Iris pigment epithelial cell (primary cell): ENCODE measurements at regions not wholly inside any gene's neighbourhood (a gene's known extent, or its start where the extent isn't known, plus 50 kb on each side); places are given as distances from the start of the nearest gene placed in this dataset.

Experiments used
- DNase-seq: peaks from one replicate; pipeline ENCODE4 v3.0.0-alpha.2; 2011; ENCODE audit warnings: low read depth

DNA sequence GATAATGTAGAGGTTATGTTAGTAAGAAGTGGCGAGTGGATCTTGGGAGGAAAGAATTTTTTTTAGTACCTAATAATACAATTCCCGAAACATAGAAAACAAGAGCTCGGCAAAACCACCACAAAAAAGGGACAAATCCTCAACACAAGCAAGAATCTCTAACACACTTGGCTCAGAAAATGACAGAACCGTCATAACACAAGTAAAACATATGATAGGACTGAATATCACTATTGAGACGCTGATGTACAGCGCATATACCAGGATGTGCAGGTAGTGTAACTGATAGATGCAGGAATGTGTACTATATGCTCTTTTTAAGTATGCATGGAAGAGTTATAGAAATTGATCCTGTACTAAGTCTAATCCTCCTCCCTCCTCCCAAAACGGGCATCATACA is 564.5 kb downstream of the BCL11B start:
- DNase-seq, result no peak

DNA sequence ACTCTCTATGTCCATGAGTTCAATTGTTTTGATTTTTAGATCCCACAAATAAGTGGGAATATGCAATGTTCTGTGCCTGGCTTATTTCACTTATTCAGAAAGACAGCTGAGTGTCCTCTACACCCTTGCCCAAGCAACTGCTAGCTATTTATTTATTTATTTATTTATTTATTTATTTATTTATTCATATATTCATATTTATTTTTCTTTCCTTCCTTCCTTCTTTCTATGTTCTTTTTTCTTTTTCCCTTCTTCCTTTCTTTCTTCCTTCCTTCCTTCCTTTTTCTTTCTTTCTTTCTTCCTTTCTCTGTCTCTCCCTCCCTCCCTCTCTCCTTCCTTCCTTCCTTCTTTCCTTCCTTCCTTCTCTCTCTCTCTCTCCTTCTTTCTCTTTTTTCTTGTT is 563.4 kb downstream of the BCL11B start:
- DNase-seq, result no peak

DNA sequence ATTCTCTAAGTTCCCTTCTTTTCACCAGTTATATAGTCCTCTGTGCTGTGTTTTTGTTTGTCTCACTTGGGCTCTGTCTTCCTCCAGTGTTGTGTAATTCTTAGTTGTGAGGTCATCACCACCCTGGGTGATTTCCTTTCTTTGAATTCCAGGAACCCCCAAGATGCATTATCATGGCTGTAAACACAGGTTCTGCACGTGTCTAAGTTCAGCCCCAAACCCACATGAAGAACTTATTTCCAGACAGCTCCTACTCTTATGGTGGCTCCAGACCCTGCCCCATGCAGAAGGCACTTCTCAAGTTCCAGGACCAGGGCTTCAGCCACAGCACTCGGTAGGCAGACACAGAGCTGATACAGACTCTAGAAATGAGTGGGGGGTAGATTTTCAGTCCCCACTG is 560.5 kb downstream of the BCL11B start:
- no peak for DNase-seq

DNA sequence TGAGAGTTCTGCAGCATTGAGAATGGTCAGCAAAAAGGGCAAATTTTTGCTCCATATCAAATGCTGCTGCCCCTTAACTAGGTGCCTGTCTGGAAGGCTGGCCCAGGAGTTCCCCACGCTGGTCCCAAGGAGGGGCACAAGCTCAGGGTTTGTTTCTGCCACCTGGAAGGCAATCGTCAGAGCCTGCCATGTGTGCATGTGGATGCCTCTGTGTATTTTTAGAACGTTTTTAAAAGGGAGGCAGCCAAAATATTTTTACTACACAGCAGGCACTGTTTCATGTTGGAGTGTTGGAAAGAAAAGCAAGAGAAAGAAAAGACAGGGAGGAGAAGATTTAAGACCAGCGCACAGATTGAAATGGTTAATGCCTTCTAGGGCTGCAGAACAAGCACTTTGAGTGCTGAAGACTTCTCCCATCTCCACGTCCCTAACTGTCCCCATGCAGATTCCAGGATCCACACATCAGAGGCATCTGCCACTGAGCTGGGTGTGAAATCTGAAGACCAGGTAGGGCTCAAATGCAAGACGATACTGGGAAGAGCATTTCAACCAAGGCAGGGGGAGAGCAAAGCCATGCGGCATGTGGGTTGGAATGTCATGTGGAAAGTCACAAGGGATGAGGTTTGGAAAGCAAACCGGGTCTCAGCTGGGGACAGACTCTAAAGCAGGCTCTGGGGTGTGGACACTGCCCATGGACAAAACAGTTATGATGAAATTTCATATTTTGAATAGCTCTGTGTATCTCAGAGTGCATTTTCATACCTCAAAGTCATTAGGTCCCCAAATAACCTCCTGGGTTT is 557.2 kb downstream of the BCL11B start:
- no peak for DNase-seq

DNA sequence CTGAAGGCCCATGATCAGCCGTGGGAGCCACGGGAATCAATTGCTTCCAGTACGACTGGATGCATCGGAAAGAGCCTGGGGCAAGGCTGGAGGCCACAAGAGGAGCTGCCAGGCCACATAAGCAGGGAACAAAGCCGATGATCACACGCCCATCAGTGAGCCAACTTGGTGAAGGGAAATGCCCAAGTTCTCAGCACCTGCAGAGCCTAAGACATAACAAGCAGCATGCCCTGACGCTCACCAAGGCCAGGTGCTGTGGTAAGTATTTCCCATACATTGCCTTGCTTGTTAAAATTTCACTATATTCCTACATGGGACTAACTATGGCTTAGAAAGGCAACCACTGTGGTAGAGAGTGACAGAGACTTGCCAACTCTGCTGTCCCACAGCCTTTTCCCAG is 555.9 kb downstream of the BCL11B start:
- no peak for DNase-seq

DNA sequence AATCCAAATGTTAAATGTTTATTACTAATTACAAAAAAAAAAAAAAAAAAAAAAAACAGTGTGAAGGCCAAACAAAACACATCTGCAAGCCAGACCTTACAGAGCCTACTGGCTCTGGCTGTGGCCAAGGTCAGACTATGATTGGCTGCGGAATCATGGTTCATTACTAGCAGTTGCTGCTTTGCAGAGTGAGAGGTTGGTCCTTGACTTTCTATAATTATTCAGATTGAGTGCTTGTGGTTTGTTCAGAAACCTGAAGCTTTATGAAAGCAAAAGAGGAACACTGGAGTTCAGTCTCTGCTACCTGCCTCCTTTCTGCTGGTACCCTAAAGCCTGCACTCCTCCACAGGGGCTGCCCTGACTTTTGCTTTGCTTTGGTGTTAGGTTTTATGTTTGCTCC is 550.9 kb downstream of the BCL11B start:
- DNase-seq, result no peak

DNA sequence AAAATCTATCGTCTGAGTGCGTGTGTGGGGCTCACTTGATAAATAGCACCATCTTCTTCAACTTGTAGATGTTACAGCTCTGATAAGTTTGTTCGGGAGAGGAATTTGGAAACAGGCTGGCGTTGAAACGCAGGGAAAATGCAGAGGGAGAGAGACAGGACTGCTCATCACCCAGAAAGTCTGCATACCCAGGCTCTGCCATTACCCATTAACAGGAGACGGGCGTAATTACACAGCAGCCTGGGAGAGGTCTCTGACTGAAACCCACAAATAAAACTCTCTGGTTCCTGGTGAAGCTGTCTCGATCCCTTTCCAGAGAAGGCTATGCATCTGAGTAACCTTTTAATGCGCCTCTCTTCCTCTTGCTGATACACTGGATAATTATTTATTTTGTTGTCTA is 547.3 kb downstream of the BCL11B start:
- DNase-seq, result no peak

DNA sequence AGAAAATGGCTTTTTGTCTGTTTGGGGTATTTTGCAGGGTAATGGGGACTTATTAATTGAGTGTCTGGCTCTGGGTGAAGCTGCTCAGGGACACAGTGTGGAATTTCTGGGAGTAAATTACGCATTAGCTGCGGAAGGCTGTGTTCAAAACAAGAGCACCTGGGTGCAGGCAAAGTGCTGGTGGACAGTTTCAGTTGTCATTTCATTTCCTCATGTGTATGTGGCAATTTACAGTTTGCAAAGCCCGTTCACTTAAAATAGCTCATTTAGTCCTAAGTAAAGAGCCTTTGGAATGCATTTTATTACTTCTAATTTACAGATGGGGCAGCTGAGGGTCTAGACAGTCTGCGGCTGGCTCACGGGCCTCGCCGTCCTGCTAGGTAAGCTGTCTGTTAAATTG is 546.8 kb downstream of the BCL11B start:
- no peak for DNase-seq

DNA sequence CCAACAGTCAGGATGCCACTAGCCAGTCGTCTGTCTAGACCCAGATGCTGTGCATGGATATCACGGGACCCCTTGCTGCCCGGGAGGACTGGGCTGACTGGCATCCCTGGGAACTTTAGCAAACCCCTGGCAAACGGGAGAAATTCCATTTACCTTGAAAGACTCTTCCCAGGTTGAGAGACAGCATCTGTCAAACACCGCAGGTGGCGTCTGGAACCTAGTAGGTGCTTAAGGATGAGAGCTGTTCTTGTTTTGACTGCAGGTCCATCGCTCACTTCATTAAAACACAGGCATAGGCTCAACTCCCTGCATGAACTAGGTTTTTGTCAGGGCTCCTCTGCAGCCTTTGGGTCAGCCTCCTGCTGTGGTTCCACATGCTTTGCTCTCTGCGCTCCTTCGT is 546.3 kb downstream of the BCL11B start:
- DNase-seq, result no peak

DNA sequence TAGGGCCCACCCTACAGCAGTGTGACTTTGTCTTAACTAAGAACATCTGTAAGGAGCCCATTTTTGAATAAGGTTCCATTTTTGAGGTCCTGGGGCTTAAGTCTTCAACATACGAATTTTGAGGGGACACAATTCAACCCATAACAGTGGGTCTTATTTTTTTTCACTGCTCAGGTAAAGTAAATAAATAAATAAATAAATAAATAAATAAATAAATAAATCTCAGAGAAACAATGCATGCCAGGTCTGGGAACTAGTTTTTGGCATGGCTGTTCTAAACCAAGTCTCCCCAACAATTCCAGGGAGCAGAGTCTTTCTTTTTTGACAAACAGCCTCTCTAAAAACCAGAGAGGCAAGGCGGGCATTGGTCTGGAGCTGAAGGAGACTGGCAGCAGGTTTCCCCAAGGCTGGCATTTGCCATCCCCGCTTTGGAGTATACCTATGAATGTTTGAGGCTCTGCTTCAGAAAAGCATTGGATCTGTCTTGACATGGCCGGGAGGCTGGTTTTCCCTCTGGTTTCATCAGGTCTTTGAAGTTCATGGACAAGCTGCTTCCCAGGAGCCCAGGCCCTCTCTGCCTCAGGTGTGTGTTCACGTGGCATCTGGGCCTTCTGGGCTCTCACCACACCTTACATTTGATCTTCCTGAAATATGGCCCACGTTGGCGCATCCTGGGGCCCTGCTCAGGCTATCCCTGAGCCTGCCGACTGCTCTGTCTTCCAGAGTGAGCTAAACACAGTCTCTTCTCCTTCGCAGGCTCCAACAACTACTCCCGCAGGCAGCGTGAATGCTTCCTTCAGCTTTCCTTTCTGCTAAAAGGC is 545.2 kb downstream of the BCL11B start:
- no peak for DNase-seq

DNA sequence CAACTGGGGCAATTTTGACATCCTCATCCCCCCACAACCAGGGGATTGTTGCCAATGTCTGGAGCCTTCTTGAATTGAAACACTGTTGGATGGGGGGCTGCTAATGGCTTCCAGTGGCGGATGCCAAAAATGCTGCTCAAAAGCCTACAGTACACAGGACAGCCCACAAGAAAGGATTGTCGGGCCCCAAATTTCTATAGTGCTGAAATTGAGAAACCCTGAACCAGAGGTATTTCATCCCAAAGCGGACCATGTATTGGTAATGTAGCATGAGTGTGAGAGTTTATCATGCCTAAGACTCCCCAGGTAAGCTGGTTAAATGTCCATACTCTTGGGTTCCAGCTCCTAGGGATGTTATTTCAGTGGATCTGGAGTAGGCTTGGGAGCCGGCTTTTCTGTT is 544.0 kb downstream of the BCL11B start:
- no peak for DNase-seq

DNA sequence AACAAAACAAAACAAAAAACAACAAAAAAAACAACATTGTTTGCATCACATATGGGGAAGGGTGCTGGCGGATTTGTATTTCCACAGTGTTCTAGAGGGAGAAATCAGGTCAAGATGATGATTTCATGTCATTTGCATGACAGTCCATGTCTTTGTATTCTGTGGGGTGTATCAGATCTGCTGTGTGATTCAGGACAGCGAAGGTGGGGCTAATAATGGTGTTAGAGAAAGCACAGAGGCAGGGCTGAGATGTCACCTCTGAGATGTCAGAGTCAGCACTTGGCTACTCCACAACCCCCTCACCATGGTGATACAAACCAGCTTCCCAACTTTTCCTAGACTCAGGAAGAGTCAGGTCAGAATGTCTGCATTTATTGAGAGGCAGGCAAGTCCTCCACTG is 543.2 kb downstream of the BCL11B start:
- no peak for DNase-seq

DNA sequence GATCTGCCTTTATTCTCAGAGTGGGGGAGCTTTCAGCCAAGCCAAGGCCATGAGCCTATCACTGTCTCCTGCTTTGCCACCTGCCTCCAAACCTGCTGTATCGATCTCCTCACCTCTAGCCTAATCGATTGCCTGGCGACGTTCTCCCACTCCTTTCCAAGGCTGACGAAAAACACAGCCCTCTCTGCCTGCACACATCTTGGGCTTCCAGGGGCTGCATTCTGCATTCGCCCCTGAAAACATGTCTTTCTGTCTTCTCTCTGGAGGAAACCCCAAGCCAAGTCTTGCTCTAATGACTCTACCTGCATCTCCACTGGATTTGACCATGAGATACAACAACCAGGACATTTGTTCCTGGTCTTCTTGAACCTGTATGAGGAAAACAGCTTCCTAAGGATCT is 540.7 kb downstream of the BCL11B start:
- no peak for DNase-seq

DNA sequence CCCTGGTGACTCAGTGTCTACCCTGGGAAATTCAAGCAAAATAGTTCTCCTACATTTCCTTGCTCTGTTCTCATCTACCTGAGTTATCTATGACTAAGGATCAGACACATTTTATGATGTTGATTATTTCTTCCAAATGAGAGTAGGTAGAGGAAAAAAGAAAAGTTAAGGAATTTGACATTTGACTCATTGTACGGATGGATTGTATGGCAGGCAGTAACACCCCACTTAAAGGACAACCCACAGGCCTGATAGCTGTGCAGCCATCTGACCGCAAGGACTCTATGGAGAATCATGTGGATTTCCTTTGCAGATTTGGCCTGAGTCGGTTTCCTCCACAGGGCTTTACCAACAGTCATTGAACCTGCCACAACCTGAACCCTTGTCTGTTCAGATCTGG is 540.3 kb downstream of the BCL11B start:
- DNase-seq, result no peak

DNA sequence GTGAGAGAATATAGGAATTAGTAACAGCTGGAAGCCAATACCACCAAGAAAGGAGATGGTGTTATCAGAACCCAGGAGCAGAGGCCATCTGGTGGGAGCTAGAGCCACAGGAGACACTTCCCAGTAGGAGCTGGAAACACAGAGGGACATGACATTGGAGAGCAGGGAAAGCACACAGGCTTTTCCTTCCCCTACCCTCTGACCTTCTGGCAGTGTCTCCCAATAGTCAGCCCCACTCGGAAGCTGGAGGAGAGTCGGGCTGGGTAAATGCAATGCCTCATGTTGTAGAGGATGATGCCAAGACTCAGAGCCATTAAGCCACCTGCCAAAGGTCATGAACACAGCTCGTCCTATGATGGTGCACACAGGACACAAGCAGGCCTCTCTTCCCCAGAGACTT is 538.5 kb downstream of the BCL11B start:
- DNase-seq, result no peak

DNA sequence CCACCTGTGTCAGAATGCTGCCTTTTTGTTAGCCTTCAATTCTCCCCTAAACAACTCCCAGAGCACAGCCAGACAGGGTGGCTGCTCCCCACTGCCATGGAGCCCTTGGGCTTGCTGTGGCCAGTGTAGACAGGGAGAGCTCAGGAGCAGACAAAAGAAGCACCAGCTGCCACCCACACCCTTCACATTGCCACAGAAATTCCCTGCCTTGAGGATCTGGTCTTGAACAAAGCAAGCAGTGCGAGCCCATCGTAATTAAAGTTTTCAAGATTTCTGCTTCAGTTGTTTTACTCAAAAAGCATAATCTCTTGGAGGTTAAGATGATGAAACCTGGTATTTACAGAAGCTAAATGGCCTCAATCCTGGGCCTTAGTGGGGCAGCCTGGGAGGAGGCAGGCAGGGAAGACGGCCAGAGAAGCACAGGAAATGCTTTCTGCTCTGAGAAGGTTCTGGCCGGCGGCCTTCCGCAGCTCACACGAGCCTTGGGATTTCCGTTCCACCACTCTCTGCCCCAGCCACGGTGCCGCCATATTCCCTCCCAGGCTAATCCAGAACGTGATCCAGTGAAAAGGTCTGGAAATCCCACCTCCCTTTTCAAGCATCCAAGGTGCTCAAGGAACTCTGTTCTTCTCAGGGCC is 535.2 kb downstream of the BCL11B start:
- DNase-seq, result no peak

DNA sequence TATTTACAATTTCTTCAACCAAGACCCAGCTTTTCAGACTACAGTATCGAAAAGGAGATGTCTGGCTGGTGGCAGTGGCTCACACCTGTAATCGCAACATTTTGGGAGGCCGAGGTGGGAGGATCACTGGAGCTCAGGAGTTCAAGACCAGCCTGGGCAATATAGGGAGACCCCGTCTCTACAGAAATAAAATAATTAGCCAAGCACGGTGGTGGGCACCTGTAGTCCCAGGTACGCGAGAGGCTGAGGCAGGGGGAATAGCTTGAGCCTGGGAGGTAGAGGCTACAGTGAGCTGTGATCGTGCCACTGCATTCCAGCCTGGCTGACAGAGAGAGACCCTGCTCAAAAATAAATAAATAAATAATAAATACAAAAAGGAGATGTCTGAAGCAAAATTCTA is 530.5 kb downstream of the BCL11B start:
- DNase-seq, result no peak

DNA sequence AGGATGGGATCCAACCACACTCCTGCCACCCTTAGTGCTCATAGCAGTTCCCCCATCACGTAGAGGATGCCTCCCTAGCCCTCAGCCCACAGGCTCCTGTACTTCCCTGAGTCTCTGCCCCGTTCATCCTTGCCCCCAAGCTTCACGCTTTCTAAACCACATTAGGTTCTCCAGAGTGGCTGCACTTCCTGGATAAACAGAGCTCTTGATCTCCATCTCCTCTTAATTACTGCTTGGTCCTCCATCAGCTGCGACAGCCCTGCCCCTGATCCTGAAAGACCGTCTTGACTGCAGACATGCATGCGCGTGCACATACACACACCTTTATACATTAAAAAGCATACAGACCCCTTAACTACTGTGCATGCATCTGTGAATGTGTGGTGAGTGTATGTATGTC is 530.0 kb downstream of the BCL11B start:
- DNase-seq, result no peak

DNA sequence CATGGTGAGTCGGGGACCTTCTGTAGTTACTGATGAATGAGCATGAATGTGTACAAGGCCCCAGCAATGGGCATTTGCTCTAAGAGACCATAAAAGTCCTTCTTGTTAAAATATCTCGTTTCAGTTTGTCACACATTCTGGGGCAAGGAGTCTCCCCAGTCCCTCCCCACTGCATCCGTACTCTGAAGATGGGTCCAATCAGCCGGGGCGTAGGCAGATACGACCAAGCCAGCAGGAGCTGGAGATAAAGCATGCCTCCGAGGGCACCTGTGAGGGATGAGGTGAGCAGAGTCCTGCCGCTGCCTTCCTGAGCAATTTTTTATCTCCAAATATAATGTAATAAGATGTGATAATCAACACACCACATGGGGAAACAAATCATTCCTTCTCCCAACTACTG is 528.5 kb downstream of the BCL11B start:
- DNase-seq, result no peak

DNA sequence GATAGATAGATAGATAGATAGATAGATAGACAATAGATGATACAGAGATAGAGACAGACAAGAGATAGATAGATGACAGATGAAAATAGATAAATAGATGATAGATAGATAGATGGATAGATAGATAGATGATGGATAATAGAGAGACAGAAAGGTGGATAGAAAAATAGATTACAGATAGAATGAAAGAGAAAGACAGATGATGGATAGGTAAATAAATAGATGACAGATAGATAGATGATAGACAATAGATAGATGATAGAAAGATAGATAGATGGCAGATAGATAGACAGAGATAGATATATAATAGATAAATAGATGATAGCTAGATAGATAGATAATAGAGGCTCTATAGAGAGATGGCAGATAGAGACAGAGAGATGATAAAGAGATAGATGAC is 523.0 kb downstream of the BCL11B start:
- DNase-seq, result no peak

DNA sequence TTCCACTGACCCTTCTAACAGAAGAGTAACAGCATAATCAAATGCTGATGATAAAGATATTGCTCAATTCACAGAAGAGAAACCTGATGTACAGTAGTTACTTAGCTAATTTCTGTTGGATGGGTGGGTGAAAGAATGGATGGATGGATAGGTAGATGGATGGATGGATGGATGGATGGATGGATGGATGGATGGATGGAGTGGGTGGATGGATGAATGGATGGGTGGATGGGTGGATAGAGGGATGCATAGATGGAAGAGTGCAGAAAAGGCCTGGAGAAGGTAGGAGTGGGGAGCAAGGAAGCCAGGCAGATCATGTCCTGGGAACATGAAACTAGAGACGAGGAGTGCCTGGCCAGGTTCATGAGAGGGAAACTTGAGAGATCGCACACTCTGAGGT is 520.9 kb downstream of the BCL11B start:
- DNase-seq, result no peak

DNA sequence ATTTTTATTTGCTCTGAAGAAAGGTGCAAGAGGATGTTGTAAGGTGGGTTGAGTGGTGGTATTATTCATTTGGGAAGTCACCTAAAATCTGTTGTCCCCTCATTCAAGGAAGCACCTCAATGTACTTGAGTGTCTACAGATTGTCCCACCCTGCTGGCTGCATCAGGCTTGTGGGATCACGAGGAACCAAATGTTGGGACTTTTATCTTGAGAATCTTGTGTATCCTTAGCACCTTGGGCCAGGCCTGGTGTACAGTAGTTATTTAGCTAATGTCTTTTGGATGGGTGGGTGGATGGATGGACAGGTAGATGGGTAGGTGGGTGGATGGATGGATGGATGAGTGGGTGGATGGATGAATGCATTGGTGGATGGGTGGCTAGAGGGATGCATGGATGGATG is 519.3 kb downstream of the BCL11B start:
- no peak for DNase-seq

DNA sequence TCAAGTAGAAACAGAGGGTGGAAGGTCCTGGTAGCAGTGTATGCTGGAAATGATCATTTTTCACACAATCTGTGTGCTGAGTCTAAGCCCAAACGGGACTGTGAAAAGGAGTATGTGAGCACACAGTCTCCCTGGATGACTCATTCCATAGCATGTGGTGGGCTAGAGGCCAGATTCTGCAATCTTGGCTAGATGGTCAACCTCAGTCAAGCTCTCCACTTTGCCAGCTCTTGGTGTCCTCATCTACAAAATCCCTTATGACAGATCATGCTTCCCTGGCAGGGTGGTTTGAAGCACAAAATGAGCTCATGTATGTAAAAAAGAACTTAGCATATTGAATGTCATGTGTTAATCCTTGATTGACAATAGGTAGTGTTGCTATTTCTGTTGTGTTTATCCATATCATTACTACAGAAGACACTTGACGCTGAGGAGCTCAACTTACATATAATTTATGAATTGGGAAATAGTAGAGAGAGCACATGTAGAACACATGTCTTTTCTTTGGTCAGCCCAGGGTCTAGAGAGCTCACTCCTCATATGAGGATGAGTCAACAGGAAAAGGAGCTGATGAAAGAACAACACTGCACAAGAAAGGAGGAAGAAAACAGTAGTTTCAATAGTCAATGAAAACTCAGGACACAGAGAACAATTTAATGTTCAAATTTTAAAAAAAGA is 517.5 kb downstream of the BCL11B start:
- no peak for DNase-seq
